KMS-11 (cell line): ENCODE measurements at regions not wholly inside any gene's neighbourhood (a gene's known extent, or its start where the extent isn't known, plus 50 kb on each side); places are given as distances from the start of the nearest gene placed in this dataset.

Experiments used
- H2AFZ ChIP-seq: fragments of 200-600 bp; sonication (generic); 2 replicates; pipeline ENCODE4 v1.6.1; 2016; ENCODE audit warnings: antibody characterized with exemption, mixed run types, low read depth
- H3K27ac ChIP-seq: fragments of 200-600 bp; sonication (generic); 2 replicates; pipeline ENCODE4 v1.6.1; 2016; ENCODE audit warnings: mild to moderate bottlenecking, mixed run types
- H3K27me3 ChIP-seq: fragments of 200-600 bp; sonication (generic); 2 replicates; pipeline ENCODE4 v1.6.1; 2017; ENCODE audit warnings: mild to moderate bottlenecking, low read depth, mixed run types, moderate library complexity; ENCODE audit not compliant: insufficient read depth
- H3K36me3 ChIP-seq: fragments of 200-600 bp; sonication (generic); 2 replicates; pipeline ENCODE4 v1.6.1; 2017; ENCODE audit warnings: mild to moderate bottlenecking, mixed run types; ENCODE audit not compliant: insufficient read depth
- H3K4me1 ChIP-seq: fragments of 200-600 bp; sonication (generic); 2 replicates; pipeline ENCODE4 v1.6.1; 2016; ENCODE audit warnings: mild to moderate bottlenecking, low read depth, mixed run types; ENCODE audit not compliant: poor library complexity, severe bottlenecking
- H3K4me2 ChIP-seq: fragments of 200-600 bp; sonication (generic); 2 replicates; pipeline ENCODE4 v1.7.0; 2016; ENCODE audit warnings: mild to moderate bottlenecking, mixed run types
- H3K4me3 ChIP-seq: fragments of 200-600 bp; sonication (generic); IDR thresholded peaks from 2 replicates; pipeline ENCODE4 v1.6.1; 2017; ENCODE audit warnings: low read depth, low read length, mixed read lengths; ENCODE audit not compliant: insufficient read depth
- H3K79me2 ChIP-seq: fragments of 200-600 bp; sonication (generic); 2 replicates; pipeline ENCODE4 v1.6.1; 2016; ENCODE audit warnings: low read depth, mixed run types; ENCODE audit not compliant: insufficient read depth
- H3K9ac ChIP-seq: fragments of 200-600 bp; sonication (generic); 2 replicates; pipeline ENCODE4 v1.6.1; 2016; ENCODE audit warnings: mild to moderate bottlenecking, mixed run types
- H4K20me1 ChIP-seq: fragments of 200-600 bp; sonication (generic); 2 replicates; pipeline ENCODE4 v1.6.1; 2016; ENCODE audit warnings: mild to moderate bottlenecking, mixed run types; ENCODE audit not compliant: insufficient read depth
- CTCF ChIP-seq: fragments of 200-600 bp; sonication (generic); conservative IDR thresholded peaks from 2 replicates; pipeline ENCODE4 v1.6.1; 2017; ENCODE audit warnings: low read depth, mild to moderate bottlenecking, antibody characterized with exemption, low read length, moderate library complexity, mixed read lengths

GRCh38 chr5:107295914-107296313, 374.8 kb downstream of the EFNA5 start:
- Histone ChIP-seq H3K79me2 (no peaks in the 10 kb centered on the region), H3K4me1 (no peaks in the 10 kb centered on the region), H2AFZ (no peak overlapping the region), H3K27me3 (no peaks in the 10 kb centered on the region), H3K36me3 (no peaks in the 10 kb centered on the region), H3K4me2 (no peak overlapping the region), H3K4me3 (no peak overlapping the region), H4K20me1 (no peaks in the 10 kb centered on the region), H3K9ac (no peak overlapping the region), H3K27ac (no peak overlapping the region)
- TF ChIP-seq CTCF: no peak

DNA sequence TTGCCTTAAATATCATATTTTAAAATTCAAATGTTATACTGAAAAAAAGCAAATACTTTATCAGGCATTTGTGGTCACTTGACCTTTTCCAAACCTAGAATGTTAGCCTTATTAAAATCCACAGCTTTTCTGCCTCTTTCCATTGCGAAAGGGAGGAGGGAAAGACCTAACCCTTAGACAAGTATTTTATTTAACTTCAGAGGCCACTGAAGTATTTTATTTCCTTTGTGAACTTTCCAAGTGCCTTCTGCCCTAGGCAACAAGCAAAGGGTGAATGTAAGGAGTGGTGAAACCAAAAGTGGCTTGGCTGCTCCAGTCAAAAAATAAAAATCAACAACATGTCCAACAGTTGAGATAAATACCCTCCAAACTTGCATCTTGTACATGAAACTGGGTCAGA, 376.1 kb downstream of the EFNA5 start:
- Histone ChIP-seq H4K20me1 (no peaks in the 10 kb centered on the region), H3K79me2 (no peaks in the 10 kb centered on the region), H3K4me3 (no peak overlapping the region), H3K9ac (no peak overlapping the region), H3K4me2 (no peak overlapping the region), H2AFZ (no peak overlapping the region), H3K27me3 (no peaks in the 10 kb centered on the region), H3K27ac (no peak overlapping the region), H3K4me1 (no peaks in the 10 kb centered on the region), H3K36me3 (no peaks in the 10 kb centered on the region)
- no peak for TF ChIP-seq CTCF

DNA sequence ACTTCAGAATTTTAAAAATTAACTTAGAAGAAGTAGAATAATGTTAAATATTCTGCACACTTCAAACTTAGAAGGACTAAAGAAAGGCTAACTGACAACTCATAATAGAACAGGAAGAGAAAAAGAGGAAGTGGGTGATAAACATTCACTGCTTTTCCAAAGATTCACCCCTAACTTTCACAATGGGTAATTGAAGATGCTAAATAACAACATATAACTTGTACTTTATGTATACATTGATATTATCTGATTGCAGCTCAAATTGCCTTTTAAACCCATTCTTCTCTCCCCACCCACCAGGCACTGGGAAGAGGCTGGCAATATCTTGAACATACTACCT, 376.6 kb downstream of the EFNA5 start:
- no peak for TF ChIP-seq CTCF
- Histone ChIP-seq H3K36me3 (no peaks in the 10 kb centered on the region), H3K9ac (no peak overlapping the region), H3K79me2 (no peaks in the 10 kb centered on the region), H3K4me2 (no peak overlapping the region), H3K4me1 (no peaks in the 10 kb centered on the region), H4K20me1 (no peaks in the 10 kb centered on the region), H3K27ac (no peak overlapping the region), H3K4me3 (no peak overlapping the region), H2AFZ (no peak overlapping the region), H3K27me3 (no peaks in the 10 kb centered on the region)

GRCh38 chr5:107293541-107294210, 377.1 kb downstream of the EFNA5 start:
- Histone ChIP-seq H3K27me3 (no peaks in the 10 kb centered on the region), H2AFZ (no peak overlapping the region), H3K4me1 (no peaks in the 10 kb centered on the region), H3K36me3 (no peaks in the 10 kb centered on the region), H3K4me2 (no peak overlapping the region), H3K4me3 (no peak overlapping the region), H3K9ac (no peak overlapping the region), H4K20me1 (no peaks in the 10 kb centered on the region), H3K27ac (no peak overlapping the region), H3K79me2 (no peaks in the 10 kb centered on the region)
- TF ChIP-seq CTCF: no peak
